ENCODE measurements at regions not wholly inside any gene's neighbourhood (a gene's known extent, or its start where the extent isn't known, plus 50 kb on each side); places are given as distances from the start of the nearest gene placed in this dataset.

DNA sequence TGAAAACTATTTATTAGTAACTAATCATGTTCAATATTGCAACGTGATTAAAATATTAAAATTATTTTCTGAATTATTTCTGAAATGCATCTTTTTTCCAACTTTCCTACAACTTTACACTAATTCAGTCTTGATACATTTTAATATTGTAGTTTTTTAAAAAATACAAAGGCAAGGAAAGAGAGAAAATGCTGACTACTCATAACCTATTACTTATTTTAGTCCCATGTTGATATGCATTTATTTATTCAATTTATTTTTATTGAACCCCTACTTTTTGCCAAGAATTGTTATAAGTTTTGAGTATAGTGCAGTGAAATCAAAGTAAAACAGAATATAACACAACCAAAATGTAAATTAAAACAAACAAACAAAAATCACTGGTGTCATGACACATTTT lies 978.2 kb downstream of the CDH9 start:
- Histone ChIP-seq H3K4me3 (no peak overlapping the region), H3K36me3 (no peaks in the 10 kb centered on the region), H3K27ac (no peak overlapping the region), H3K27me3 (no peaks in the 10 kb centered on the region), H3K4me1 (no peaks in the 10 kb centered on the region), H3K9me3 (no peaks in the 10 kb centered on the region)
- ATAC-seq (no peak), DNase-seq (no peak)
- intact Hi-C loops (cut with DNase I) = no loop called here
- TF ChIP-seq, protein P1, sequence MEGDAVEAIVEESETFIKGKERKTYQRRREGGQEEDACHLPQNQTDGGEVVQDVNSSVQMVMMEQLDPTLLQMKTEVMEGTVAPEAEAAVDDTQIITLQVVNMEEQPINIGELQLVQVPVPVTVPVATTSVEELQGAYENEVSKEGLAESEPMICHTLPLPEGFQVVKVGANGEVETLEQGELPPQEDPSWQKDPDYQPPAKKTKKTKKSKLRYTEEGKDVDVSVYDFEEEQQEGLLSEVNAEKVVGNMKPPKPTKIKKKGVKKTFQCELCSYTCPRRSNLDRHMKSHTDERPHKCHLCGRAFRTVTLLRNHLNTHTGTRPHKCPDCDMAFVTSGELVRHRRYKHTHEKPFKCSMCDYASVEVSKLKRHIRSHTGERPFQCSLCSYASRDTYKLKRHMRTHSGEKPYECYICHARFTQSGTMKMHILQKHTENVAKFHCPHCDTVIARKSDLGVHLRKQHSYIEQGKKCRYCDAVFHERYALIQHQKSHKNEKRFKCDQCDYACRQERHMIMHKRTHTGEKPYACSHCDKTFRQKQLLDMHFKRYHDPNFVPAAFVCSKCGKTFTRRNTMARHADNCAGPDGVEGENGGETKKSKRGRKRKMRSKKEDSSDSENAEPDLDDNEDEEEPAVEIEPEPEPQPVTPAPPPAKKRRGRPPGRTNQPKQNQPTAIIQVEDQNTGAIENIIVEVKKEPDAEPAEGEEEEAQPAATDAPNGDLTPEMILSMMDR (IDR thresholded peaks at IDR 0.05) = no peak

DNA sequence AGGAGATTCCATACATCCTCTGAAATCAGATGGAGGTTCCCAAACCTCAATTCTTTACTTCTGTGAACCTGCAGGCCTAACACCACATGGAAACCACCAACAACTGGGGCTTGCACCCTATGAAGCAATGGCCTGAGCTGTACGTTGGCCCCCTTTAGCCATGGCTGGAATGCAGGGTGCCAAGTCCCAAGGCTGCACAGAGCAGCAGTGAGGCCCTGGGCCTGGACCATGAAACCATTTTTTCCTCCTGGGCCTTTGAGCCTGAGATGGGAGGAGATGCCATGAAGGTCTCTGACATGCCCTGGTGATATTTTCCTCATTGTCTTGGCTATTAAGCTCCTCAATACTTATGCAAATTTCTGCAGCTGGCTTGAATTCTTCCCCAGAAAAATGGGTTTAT lies 983.8 kb downstream of the CDH9 start:
- H3K27me3 ChIP-seq = no peaks in the 10 kb centered on the region
- H3K27ac ChIP-seq = no peak overlapping the region
- no peak for ATAC-seq
- no peak overlapping the region for H3K4me3 ChIP-seq
- TF ChIP-seq, protein P1 (IDR thresholded peaks at IDR 0.05) = no peak
- H3K9me3 ChIP-seq = peaks cover 0 to 6% of the 10 kb centered on the region in 2 donors
- no peaks in the 10 kb centered on the region for H3K4me1 ChIP-seq
- DNase-seq = no peak
- H3K36me3 ChIP-seq = no peaks in the 10 kb centered on the region
- intact Hi-C loops (cut with DNase I) = no loop called here

DNA sequence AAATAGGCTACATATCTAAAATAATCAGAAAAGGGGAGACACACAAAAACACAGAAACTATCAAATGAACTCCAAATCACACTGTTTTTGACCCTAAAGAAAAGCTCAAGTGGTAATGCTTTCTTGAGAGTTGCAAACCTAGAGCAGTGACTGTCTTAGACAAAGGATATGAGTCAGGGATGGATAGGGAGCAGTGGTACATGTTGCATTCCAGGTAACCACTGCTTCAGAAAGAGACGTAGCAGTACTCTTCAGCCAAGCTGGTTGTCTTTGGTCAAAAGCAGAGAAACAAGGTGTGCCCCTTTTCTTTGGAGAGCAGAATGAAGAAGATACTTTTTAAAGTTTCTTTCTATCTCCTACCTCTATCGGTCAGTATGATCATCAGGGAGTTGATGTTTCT lies 1003.6 kb downstream of the CDH9 start:
- no peaks in the 10 kb centered on the region for H3K4me1 ChIP-seq
- TF ChIP-seq, protein P1 (IDR thresholded peaks at IDR 0.05) = no peak
- H3K36me3 ChIP-seq = no peaks in the 10 kb centered on the region
- H3K27ac ChIP-seq = no peak overlapping the region
- DNase-seq (no peak), ATAC-seq (no peak)
- intact Hi-C loops (cut with DNase I) = no loop called here
- H3K9me3 ChIP-seq = no peaks in the 10 kb centered on the region
- H3K27me3 ChIP-seq = no peaks in the 10 kb centered on the region
- H3K4me3 ChIP-seq = no peak overlapping the region

DNA sequence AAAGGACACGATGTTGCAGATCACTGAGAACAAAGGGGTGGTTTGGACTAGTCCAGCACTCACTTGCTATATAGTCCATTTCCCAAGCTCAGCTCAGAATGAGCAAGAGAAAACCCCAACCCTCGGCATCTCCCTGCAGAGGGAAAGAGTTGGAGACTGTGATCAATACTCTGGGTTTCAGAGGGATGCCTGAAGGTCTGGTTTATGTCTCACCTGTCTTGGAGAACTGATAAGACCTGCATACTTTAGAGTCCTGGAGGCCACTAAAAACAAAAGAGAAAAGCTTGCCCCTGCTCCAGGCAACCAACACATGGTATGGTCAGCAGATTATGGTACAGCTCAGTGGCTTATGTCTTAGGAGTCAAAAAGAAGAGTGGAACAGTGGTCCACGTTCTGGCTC lies 1006.9 kb downstream of the CDH9 start:
- intact Hi-C loops (cut with DNase I) = no loop called here
- no peaks in the 10 kb centered on the region for H3K36me3 ChIP-seq
- H3K4me3 ChIP-seq = no peak overlapping the region
- TF ChIP-seq, protein P1 (IDR thresholded peaks at IDR 0.05) = no peak
- no peaks in the 10 kb centered on the region for H3K9me3 ChIP-seq
- H3K27me3 ChIP-seq = no peaks in the 10 kb centered on the region
- no peaks in the 10 kb centered on the region for H3K4me1 ChIP-seq
- ATAC-seq (no peak), DNase-seq (no peak)
- no peak overlapping the region for H3K27ac ChIP-seq

DNA sequence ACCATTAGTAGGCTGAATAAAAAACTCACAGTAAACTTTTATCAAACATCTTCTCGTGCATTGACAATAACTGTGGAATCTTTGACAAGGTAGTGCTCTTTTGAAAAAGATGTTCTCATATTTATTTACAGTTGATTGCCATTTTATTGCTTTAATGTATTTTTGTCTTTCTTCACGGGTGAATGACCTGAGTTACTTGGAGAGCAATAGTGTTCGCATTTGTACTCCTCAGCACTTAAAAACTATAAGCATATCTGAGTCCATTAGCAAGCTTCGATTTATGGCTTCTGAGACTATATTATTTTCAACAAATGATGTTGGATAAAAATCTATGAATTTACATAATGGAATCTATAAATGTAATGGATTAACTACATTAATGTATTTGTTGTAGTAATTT lies 1012.3 kb downstream of the CDH9 start:
- no peaks in the 10 kb centered on the region for H3K27me3 ChIP-seq
- H3K36me3 ChIP-seq = no peaks in the 10 kb centered on the region
- no peaks in the 10 kb centered on the region for H3K9me3 ChIP-seq
- intact Hi-C loops (cut with DNase I) = no loop called here
- ATAC-seq (no peak), DNase-seq (no peak)
- no peaks in the 10 kb centered on the region for H3K4me1 ChIP-seq
- H3K27ac ChIP-seq = no peak overlapping the region
- TF ChIP-seq, protein P1 (IDR thresholded peaks at IDR 0.05) = no peak
- H3K4me3 ChIP-seq = no peak overlapping the region

Data from left lung (tissue), 4 donors.